ENCODE measurements at regions not wholly inside any gene's neighbourhood (a gene's known extent, or its start where the extent isn't known, plus 50 kb on each side); places are given as distances from the start of the nearest gene placed in this dataset.

GRCh38 chr1:98406352-98407088 is 255.0 kb upstream of the SNX7 start:
- DNase-seq (ENCODE audit: low spot score) = no peak
- in situ Hi-C loops (cut with MboI; ENCODE audit: low pct_unique_long_range_greater_than_20kb, low sequenced_read_pairs, unreplicated experiment) = no loop called here
- no peak for TF ChIP-seq CTCF (IDR thresholded peaks at IDR 0.05; ENCODE audit: extremely low read depth, insufficient read depth, missing control alignments)

DNA sequence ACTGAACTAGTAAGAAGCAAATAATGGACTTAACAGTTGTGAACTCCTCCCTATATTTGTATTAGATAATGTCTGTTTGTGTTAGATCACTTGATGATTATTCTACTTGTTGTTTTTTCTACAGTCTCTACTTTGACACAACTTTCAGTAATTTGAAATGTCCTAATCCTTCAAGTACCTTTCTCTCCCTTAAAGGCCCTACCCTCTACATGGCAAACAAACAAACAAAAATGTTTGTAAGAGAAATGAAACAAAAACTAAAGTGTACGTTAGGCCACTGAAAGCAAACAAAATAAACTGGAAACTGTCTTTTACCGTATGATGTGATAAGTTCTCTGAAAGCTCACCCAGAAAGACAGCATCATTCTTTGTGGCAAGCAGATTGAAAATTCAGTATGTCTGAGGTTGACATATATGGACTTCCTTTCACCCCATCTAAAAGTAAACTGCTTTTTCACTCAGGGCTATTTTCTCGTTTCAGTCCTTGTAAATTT is 255.9 kb upstream of the SNX7 start:
- no peak for DNase-seq (ENCODE audit: low spot score)
- TF ChIP-seq CTCF (IDR thresholded peaks at IDR 0.05; ENCODE audit: extremely low read depth, insufficient read depth, missing control alignments) = no peak
- in situ Hi-C loops (cut with MboI; ENCODE audit: low pct_unique_long_range_greater_than_20kb, low sequenced_read_pairs, unreplicated experiment) = no loop called here

GRCh38 chr1:98404866-98405265 is 256.7 kb upstream of the SNX7 start:
- no peak for TF ChIP-seq CTCF (IDR thresholded peaks at IDR 0.05; ENCODE audit: extremely low read depth, insufficient read depth, missing control alignments)
- DNase-seq (ENCODE audit: low spot score) = no peak
- in situ Hi-C loops (cut with MboI; ENCODE audit: low pct_unique_long_range_greater_than_20kb, low sequenced_read_pairs, unreplicated experiment) = no loop called here

- DNase-seq (ENCODE audit: low spot score) = no peak
- no peak for TF ChIP-seq CTCF (IDR thresholded peaks at IDR 0.05; ENCODE audit: extremely low read depth, insufficient read depth, missing control alignments)
- in situ Hi-C loops (cut with MboI; ENCODE audit: low pct_unique_long_range_greater_than_20kb, low sequenced_read_pairs, unreplicated experiment) = no loop called here
Observed at GRCh38 chr1:98403963-98404480, 257.5 kb upstream of the SNX7 start.

GRCh38 chr1:98402860-98403259 is 258.7 kb upstream of the SNX7 start:
- in situ Hi-C loops (cut with MboI; ENCODE audit: low pct_unique_long_range_greater_than_20kb, low sequenced_read_pairs, unreplicated experiment) = no loop called here
- no peak for DNase-seq (ENCODE audit: low spot score)
- TF ChIP-seq CTCF (IDR thresholded peaks at IDR 0.05; ENCODE audit: extremely low read depth, insufficient read depth, missing control alignments) = no peak

- no peak for DNase-seq (ENCODE audit: low spot score)
- no peak for TF ChIP-seq CTCF (IDR thresholded peaks at IDR 0.05; ENCODE audit: extremely low read depth, insufficient read depth, missing control alignments)
Observed at GRCh38 chr1:98400446-98400845, 261.1 kb upstream of the SNX7 start.

More at GRCh38 chr1:98400446-98400845, 261.1 kb upstream of the SNX7 start:
- in situ Hi-C loops (cut with MboI; ENCODE audit: low pct_unique_long_range_greater_than_20kb, low sequenced_read_pairs, unreplicated experiment) = no loop called here
